GM19452 (cell line): ENCODE measurements at regions not wholly inside any gene's neighbourhood (a gene's known extent, or its start where the extent isn't known, plus 50 kb on each side); places are given as distances from the start of the nearest gene placed in this dataset.
"Not testable (repeated sequence)": the region's sequence is repeated elsewhere in the genome, so short reads cannot be mapped to it uniquely, and the experiment has no call there.

Source experiments
- ATAC-seq: cut with Tn5 transposase; IDR thresholded peaks from one replicate; pipeline ENCODE4 v1.9.1; 2021; ENCODE audit not compliant: unreplicated experiment

DNA sequence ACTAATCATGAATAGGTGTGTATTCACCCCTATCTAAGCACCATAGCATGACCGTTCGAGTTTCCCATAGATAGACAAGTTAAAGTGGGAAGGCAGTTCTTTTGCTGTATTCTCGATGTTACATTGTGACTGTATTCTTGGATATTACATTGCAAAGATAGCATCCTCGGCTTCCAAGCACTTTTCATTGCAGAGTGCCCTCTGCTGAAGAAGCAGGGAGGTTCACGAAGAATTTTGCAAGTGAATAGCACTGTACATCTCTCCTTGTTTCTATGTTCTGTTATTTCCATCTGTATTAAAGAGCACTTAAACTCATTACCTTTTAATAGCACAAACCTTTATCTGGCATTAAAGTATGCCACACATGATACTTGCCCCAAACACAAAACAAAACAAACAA, 426.7 kb upstream of the ARX start:
- ATAC-seq = no peak

DNA sequence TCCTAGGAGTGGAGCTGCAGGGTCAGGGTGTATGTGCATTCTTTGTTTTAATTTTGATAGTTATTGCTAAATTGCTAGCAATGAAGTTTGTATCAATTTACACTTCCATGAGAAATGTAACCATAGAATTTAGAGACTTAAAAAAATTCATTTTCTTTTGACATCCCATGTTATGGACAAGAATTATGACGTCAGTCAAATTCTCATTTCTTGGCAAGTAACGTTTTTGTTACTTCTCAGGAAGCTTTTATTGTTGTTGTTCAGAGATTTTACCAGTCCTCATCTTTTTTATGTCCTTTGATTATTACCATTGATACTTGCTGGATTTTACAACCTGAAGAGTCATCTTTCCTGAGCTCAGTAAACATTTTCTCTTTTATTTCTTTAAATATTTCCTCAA, 417.5 kb upstream of the ARX start:
- no peak for ATAC-seq

DNA sequence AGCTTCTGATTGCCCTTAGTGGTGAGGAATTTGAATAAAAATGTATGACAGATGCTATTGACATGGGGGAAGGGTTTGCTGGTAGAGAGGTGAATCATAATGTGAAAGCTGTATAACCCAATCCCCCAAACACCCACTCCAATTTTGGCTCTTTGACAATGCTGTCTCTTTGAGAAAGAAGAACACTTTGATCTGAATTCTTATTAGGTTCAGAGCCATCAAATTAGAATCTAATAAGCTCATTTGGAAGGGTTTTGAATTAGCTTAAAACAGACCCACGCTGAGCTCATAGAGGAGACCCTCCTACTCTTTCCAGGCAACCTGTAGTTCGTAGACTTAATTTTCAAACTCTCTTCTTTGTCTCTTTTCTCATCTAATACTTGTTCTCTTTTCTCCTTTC, 416.6 kb upstream of the ARX start:
- ATAC-seq = no peak

DNA sequence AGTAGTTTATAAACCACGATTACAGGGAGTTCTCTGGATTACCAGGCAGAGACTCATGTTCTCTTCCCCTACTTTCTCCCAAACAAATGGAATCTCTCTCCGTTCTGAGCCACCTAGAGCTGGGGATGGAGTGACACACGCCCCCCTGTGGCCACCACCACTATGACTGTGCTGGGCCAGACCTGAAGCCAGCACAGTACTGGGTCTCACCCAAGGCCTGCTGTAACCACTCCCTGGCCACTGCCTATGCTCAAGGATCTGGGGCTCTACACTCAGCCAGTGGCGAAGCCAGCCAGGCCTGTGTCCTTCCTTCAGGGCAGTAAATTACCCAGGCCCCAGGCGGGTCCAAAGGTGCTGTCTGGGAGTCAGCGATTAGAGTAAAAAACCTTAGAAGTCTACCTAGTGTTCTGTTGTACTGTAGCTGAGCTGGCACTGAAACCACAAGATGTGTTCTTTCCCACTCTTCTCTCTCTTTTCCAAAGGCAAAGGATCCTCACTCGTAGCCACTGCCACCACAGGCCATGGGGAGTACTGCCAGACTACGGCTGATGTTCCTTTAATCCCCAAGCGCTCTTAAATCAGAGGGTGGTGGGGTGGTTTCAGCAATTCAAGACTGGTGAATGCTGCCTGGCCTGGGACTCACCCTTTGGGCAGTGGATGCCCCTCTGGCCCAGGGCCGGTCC, 412.2 kb upstream of the ARX start:
- no peak for ATAC-seq

DNA sequence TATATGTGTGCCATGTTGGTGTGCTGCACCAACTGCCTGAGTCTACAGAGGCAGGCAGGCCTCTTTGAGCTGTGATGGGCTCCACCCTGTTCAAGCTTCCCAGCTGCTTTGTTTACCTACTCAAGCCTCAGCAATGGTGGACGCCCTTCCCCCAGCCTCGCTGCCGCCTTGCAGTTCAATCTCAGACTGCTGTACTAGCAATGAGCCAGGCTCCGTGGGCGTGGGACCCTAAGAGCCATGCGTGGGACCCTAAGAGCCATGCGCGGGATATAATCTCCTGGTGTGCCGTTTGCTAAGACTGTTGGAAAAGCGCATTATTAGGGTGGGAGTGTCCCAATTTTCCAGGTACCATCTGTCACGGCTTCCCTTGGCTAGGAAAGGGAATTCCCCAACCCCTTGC, 388.4 kb upstream of the ARX start:
- not testable (repeated sequence) for ATAC-seq

DNA sequence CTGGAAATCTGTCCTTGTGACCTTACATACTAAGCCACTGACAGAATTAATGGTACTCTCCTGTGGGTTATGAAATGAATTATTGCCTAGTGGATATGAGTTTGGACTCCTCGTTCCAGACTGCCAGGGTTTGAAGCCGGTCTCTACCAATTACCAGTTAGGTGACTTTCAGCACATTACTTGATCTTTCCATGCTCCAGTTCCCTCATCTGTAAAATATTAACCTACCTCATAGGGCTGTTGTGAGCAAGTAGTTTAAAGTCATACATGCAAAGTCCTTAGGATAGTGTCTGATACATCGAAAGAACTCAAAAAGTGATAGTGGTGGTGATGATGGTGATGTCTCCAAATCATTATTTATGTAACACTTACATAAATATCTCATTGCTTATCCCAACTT, 373.5 kb upstream of the ARX start:
- no peak for ATAC-seq

DNA sequence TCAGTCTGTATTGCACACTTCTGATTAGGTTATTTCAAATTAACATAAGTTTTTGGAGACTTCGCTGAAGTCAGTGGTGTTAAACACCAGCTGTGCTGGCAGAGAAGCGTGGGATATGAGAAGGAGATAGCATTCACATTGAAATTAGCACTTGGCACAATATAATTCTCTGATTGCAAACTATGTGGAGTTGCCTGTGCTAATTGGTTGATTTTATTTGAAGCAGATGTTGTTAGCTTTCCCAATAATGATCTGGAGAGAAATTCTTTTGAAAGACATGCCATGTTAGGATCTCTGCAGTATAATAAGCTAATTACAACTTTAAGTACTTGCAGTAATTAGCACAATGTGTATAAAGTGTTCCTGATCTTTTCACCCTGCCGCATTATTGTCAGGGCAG, 367.4 kb upstream of the ARX start:
- no peak for ATAC-seq

DNA sequence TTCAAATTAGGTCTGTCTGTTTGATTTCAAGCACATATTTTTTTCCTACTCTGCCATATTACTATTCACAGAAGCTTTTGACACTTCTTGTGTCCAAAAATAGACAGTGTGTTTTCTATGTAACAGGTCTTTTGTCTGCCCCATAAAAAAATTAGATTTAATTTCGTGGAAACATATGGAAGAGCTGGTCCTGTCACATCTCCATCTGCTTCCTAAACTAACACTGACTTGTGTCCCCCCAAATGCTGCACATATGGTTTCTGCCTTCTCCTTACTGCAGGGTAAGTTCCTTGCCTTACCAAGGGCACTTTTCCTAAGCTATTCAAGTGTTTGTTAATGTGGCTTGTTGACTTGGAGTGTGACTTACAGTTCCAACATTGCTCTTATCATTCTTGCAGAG, 340.7 kb upstream of the ARX start:
- no peak for ATAC-seq

DNA sequence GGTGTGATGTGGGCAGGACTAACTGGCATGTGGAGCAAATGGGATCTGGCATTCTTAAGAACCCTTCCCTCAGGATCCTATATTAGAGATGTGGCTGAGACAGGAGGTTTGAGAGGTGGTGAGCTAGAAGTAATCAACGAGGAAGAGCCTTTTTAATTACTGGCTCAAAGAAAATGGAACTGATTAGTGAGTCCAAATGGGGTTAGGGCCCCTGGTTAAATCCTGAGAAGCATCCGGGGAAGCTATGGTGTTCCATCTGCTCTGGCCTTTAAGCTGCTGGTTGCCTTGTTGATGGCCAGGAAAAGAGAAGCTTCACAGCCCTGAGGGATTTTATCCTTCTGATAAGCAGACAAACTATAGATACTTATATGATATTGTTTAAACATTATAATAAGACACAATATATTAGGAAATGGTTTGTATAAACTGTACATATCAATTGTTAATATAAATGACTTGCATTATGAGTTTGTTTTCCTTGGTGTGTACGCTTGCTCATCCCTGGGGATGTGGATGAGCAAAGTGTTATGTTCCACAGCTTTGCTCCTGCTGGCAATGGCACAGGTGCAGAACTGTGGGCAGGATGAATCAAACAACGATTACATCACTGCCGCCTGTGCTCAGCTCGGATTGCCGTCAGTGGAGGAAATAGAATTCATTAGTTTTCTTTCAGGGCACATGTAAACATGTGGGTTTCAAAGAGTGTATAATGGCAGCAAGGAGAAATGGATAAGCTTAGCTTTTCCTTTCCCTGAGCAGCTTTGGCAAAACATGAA, 328.6 kb upstream of the ARX start:
- no peak for ATAC-seq

DNA sequence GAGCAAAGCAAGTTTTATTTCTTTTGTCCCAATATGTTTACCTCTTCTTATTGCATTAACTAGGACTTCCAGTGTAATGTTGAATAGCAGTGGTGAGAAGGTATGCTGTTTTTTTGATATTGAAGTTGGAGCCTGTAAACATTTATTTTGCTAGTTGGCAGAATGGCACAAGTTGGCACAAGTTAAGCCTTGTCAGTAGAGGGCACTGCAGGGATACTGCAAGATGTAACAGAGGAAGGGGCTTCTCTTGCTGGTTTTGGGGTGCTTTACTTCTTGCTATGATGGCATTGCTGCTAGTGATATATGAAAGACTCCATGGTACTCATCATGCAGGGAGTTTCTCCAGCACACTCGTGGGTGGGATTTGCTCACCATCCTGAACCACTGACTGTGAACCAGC, 327.3 kb upstream of the ARX start:
- no peak for ATAC-seq

DNA sequence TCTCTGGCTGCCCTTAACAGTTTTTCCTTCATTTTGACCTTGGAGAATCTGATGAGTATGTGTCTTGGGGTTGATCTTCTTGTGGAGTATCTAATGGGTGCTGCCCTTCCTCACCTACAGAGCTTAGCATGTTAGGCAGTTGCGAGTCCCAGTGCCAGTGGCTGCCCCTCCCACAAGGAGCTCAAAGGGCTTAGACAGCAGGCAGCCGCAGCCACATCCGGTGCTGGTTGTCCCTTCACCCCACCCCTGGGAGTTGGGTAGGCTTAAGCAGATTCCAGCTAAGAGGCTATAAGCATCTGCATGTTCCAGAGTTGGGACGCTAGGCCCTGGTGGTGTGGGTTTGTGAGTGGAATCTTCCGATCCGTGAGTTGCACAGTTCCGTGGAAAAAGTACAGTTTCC, 322.1 kb upstream of the ARX start:
- ATAC-seq = no peak

DNA sequence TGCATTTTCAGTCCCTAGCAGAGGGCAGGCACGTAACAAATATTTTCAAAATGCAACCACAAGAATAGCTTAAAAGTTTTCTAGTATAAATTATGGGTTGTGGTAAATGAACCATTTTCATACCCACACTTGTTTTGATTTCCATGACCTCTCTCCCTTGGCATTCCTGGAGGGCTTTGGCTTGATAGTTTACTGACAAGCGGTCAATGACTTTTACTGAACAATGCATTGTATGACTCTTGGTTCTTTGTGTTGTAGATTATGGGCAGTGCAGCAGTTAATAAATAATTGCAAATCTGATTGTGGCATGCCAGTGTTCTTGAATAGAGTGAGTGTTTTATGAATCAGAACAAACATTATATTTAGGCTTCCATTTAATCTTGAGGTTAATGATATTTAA, 285.2 kb upstream of the ARX start:
- no peak for ATAC-seq

DNA sequence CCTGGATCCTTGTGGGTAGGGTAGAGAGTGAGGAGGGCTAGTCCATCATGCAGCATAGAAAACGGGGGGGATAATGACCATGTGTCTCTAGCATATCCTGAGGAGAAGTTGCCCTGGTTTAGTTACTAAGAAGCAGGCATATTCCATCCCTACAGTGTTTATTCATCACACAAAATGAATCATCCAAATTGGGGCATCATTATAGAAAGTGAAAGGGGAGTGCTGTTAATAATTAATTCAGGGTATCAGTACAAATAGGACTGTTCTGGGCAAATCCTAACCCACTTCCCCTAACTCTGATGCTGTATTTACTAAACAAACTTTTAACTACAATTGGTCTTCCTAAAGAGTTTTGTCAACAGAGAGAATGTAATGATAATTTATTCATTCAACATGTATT, 281.1 kb upstream of the ARX start:
- ATAC-seq = no peak

DNA sequence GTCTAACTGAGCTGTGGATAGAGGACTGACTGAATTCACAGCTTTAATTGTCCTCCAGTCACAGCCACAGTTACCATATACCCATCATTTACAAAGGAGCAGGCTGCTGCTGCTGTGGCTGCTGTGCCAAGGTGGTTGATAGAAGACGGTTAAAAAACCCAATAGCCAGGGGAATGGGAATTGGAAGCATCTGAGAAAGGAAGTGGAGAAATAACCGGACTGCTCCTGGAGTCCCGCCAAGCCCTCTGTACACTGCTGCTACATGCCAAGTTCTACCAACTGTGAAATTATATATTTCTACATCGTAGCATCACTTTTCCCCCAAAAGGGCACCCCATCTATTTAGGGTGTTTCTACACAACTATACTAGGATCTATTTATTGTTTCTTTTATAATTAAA, 279.7 kb upstream of the ARX start:
- no peak for ATAC-seq

DNA sequence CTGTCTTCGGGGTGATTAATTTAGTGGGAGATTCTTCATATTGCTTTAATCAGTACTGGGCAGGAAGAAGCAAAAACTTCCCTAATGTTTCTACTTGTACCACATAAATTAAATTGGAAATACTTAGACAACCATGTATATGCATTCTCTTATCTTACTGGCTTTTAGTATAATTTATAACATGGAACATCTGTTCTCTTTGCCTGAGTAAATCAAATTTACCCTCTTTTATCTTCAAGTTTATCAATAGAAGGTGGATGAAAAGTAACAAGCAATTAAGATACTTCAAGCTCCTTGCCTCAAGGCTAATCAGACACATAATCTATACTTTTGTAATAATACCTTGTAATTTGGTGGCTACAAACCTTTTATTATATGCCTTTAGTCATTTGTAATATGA, 274.4 kb upstream of the ARX start:
- ATAC-seq = no peak

DNA sequence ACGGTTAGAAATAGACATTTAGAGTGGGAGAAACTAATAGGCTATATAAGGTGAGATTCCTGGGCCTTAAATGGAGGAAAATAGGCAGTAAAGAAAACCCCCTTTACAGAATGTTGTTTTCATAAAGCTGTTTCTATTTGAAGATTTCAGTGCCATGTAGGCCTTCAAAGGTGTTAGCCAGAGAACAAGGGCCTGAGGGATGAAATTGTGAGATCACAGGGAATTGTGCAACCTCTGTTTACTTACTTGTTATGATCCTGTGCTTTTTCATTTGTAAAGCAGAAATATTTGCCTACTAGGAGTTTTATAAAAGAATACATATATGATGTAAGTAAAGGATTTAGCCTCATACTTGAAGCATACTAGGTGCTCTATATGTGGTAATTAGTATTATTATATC, 272.9 kb upstream of the ARX start:
- no peak for ATAC-seq

DNA sequence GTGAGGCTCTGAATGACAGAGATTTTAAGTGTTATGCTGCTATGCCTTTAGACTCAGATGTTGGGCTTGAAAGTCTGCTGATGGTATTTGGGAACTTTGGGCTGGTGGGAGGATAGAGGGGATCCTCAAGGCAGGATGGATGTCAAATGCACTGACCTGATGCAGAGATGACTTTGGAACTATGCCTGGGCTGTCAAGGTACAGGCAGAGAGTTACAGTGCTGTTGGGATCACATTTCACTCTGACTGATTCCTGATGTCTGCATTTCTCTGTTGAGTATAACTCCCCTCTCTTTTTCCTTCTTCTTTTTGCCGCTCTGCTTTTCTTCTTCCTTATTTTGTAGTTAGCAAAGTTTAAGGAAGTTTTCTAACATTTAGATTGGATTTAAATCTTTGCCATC, 271.8 kb upstream of the ARX start:
- ATAC-seq = no peak

DNA sequence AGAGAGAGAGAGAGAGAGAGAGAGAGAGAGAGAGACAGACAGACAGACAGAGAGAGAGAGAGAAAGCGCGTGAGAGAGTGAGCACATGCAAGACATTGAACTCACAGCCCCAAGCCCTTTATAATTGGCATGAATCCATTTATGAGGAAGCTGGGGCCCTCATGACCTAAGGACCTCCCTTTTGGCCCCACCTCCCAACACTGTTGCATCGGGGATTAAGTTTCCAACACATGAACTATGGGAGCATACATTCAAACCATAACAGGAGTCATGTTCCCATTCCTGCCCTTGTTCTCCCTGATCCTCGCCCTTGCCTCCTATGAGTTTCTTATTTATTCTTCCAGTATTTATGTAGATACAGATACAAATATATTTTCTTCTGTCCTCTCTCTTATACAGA, 269.8 kb upstream of the ARX start:
- no peak for ATAC-seq

DNA sequence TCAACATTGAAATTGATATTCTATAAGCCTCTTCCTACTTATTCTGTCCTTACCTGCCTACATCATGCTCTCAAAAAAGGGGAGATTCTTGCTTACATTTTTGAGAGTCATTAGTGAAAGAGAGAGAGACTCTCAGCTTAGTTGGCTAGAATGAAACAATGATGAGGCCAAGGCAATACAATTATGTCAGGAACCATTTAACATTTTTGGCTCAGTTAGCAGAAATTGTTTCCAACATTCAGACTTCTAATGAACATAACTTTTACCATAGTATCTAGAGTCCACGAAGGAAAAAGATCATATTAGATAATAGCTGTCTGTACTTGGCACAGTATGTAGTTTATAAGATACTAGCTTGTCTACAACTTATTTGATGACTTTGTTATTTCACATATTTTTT, 263.7 kb upstream of the ARX start:
- no peak for ATAC-seq

DNA sequence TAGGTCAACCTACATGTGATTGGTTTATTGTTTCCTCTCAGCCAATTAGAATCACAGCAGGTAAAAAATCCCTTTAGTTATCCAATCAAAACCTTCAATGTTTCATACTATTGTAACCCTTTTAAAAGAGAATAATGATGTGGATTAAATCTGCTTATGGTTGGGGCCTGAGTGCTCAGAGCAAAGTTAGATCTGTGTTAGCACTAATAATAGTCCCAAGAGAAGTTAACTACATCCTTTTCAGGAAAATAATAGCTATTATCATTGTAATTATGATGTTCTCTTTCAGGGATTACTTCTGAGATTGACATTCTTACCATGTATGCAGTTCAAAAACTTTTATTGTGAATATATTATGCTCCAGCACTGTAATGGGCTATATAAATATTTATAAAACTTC, 262.6 kb upstream of the ARX start:
- ATAC-seq = no peak

DNA sequence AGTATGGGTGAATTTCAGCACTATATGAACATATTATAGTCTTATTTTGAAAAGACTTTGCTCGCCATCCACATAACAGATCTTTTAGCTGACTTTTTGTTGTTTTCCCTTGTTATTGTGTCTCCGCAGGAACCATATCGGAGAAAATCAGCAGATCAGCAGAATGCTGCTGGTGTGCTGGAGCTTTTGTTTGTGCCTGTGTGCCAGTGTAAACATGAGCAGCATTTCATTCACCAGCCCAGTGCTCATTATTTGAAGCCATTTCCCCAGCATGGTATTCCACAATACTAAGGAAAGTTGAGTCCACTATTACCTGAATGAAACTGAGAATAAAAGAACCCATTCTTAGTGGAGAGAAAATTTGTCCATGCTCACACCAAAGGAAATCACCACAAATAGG, 261.8 kb upstream of the ARX start:
- ATAC-seq = no peak

DNA sequence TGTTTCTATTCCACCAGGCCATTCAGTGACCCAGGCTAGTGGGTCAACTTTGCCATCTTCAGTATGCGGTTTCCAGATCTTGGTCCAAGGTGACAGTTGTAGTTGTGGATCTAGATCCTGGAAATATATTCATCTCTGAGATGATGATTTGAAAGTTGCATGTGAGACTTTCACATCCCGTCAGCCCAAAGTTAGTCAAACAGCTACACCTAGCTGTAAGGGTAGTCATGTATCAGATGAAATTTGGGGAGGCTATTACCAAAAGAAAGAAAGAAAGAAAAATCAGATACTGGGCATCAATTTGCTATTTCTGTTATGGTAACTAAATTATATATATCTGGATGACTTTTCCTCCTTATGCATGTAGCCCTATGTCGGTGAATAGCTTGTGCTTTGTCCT, 259.4 kb upstream of the ARX start:
- ATAC-seq = no peak

DNA sequence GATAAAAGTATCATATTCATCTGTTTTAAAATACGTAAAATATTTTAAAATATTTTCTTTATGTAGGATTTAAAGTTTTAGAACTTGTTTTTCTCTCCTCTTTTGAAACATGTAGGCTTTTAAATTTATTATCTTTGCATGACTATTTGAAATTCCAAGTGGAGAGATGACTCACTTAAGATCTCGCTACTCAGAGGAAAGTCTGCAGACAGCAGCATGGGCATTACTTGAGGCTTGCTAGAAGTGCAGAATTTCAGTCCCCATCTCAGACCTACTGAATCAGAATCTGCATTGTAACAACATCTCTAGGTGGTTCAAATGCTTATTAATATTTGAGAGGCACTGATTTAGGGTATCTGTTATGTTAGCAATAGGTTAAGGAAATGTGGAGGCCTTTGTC, 225.7 kb upstream of the ARX start:
- ATAC-seq = no peak
